IPS DF 6.9 (cell line): ENCODE measurements at regions not wholly inside any gene's neighbourhood (a gene's known extent, or its start where the extent isn't known, plus 50 kb on each side); places are given as distances from the start of the nearest gene placed in this dataset.
"Not testable (repeated sequence)": the region's sequence is repeated elsewhere in the genome, so short reads cannot be mapped to it uniquely, and the experiment has no call there.

Experiments
- DNase-seq: peaks from one replicate; pipeline ENCODE4 v3.0.0-alpha.2; 2013; ENCODE audit warnings: low read depth, low spot score
- H3K27ac ChIP-seq: one replicate; pipeline ENCODE4 v1.5.1; 2013; ENCODE audit warnings: low read length, control low read depth
- H3K27me3 ChIP-seq: 2 replicates; pipeline ENCODE4 v1.6.1; 2013; ENCODE audit warnings: mild to moderate bottlenecking, low read length; ENCODE audit not compliant: control insufficient read depth, insufficient read depth
- H3K36me3 ChIP-seq: 2 replicates; pipeline ENCODE4 v1.6.1; 2013; ENCODE audit warnings: low read length; ENCODE audit not compliant: control insufficient read depth, insufficient read depth
- H3K4me1 ChIP-seq: 2 replicates; pipeline ENCODE4 v1.6.1; 2013; ENCODE audit warnings: low read length; ENCODE audit not compliant: control insufficient read depth, insufficient read depth
- H3K4me3 ChIP-seq: 2 replicates; pipeline ENCODE4 v1.5.1; 2013; ENCODE audit warnings: mild to moderate bottlenecking, low read length
- H3K9me3 ChIP-seq: 2 replicates; pipeline ENCODE4 v1.6.1; 2013; ENCODE audit warnings: low read length, inconsistent platforms; ENCODE audit not compliant: control insufficient read depth, insufficient read depth
- WGBS: extraction: QIAGEN DNeasy Blood & Tissue Kit; methylation state at CpG from one replicate; pipeline ENCODE4 v1.1.7; 2013; ENCODE audit warnings: mixed read lengths, missing lambda C conversion rate; ENCODE audit not compliant: insufficient read length, insufficient coverage; 5-methylcytosine and 5-hydroxymethylcytosine counted together

GRCh38 chr4:126630230-126630629 lies 1002.5 kb upstream of the INTU start:
- no CpG with 5 or more reads among the region's 5 CpGs for WGBS

GRCh38 chr4:126633306-126633705 lies 999.5 kb upstream of the INTU start:
- no peaks in the 10 kb centered on the region for H3K9me3 ChIP-seq
- DNase-seq = no peak
- no peak overlapping the region for H3K4me3 ChIP-seq
- H3K4me1 ChIP-seq = no peaks in the 10 kb centered on the region
- no peaks in the 10 kb centered on the region for H3K27me3 ChIP-seq
- H3K27ac ChIP-seq = no peak overlapping the region
- no CpG with 5 or more reads among the region's 2 CpGs for WGBS
- no peaks in the 10 kb centered on the region for H3K36me3 ChIP-seq

More at GRCh38 chr4:126630230-126630629, 1002.5 kb upstream of the INTU start:
- no peaks in the 10 kb centered on the region for H3K36me3 ChIP-seq
- H3K4me1 ChIP-seq = no peaks in the 10 kb centered on the region
- H3K9me3 ChIP-seq = no peaks in the 10 kb centered on the region
- H3K4me3 ChIP-seq = no peak overlapping the region
- no peak for DNase-seq
- H3K27ac ChIP-seq = no peak overlapping the region
- no peaks in the 10 kb centered on the region for H3K27me3 ChIP-seq

GRCh38 chr4:126637706-126638105 lies 995.1 kb upstream of the INTU start:
- WGBS = 100% methylated on average over 1 of the region's 3 CpGs
- no peaks in the 10 kb centered on the region for H3K27me3 ChIP-seq
- no peaks in the 10 kb centered on the region for H3K36me3 ChIP-seq
- H3K9me3 ChIP-seq = no peaks in the 10 kb centered on the region
- H3K4me3 ChIP-seq = no peak overlapping the region
- H3K4me1 ChIP-seq = no peaks in the 10 kb centered on the region
- no peak overlapping the region for H3K27ac ChIP-seq
- DNase-seq = no peak

GRCh38 chr4:126647320-126647719 lies 985.4 kb upstream of the INTU start:
- no peak for DNase-seq
- WGBS = no CpG with 5 or more reads among the region's 3 CpGs

GRCh38 chr4:126647756-126648397 lies 984.9 kb upstream of the INTU start:
- no peaks in the 10 kb centered on the region for H3K9me3 ChIP-seq

More at GRCh38 chr4:126647320-126647719, 985.4 kb upstream of the INTU start:
- no peaks in the 10 kb centered on the region for H3K36me3 ChIP-seq
- no peak overlapping the region for H3K4me3 ChIP-seq
- no peaks in the 10 kb centered on the region for H3K4me1 ChIP-seq
- no peak overlapping the region for H3K27ac ChIP-seq
- no peaks in the 10 kb centered on the region for H3K27me3 ChIP-seq
- H3K9me3 ChIP-seq = no peaks in the 10 kb centered on the region

GRCh38 chr4:126658411-126658810 lies 974.3 kb upstream of the INTU start:
- no peak overlapping the region for H3K4me3 ChIP-seq
- H3K4me1 ChIP-seq = no peaks in the 10 kb centered on the region
- WGBS = no CpG with 5 or more reads among the region's 1 CpG
- no peak for DNase-seq
- no peaks in the 10 kb centered on the region for H3K36me3 ChIP-seq
- no peaks in the 10 kb centered on the region for H3K27me3 ChIP-seq
- H3K27ac ChIP-seq = no peak overlapping the region
- no peaks in the 10 kb centered on the region for H3K9me3 ChIP-seq

More at GRCh38 chr4:126647756-126648397, 984.9 kb upstream of the INTU start:
- H3K4me1 ChIP-seq = no peaks in the 10 kb centered on the region
- H3K36me3 ChIP-seq = no peaks in the 10 kb centered on the region
- no peak for DNase-seq
- WGBS = no CpG with 5 or more reads among the region's 3 CpGs
- no peak overlapping the region for H3K4me3 ChIP-seq
- H3K27me3 ChIP-seq = no peaks in the 10 kb centered on the region
- H3K27ac ChIP-seq = no peak overlapping the region

- no peak overlapping the region for H3K27ac ChIP-seq
- no peaks in the 10 kb centered on the region for H3K27me3 ChIP-seq
- no peaks in the 10 kb centered on the region for H3K36me3 ChIP-seq
- no peaks in the 10 kb centered on the region for H3K9me3 ChIP-seq
- H3K4me1 ChIP-seq = no peaks in the 10 kb centered on the region
- no peak overlapping the region for H3K4me3 ChIP-seq
- no peak for DNase-seq
Observed at GRCh38 chr4:126661194-126661593, 971.6 kb upstream of the INTU start.

- no peaks in the 10 kb centered on the region for H3K4me1 ChIP-seq
- no CpG with 5 or more reads among the region's 1 CpG for WGBS
- no peaks in the 10 kb centered on the region for H3K27me3 ChIP-seq
- H3K9me3 ChIP-seq = no peaks in the 10 kb centered on the region
- H3K36me3 ChIP-seq = no peaks in the 10 kb centered on the region
- no peak overlapping the region for H3K4me3 ChIP-seq
- DNase-seq = no peak
- H3K27ac ChIP-seq = no peak overlapping the region
Observed at GRCh38 chr4:126664839-126665238, 967.9 kb upstream of the INTU start.

GRCh38 chr4:126670038-126670437 lies 962.7 kb upstream of the INTU start:
- H3K9me3 ChIP-seq, H3K4me3 ChIP-seq, H3K27me3 ChIP-seq, DNase-seq, H3K27ac ChIP-seq, H3K4me1 ChIP-seq, H3K36me3 ChIP-seq: not testable (repeated sequence)
- WGBS = no CpG with 5 or more reads among the region's 5 CpGs

- WGBS = no CpG with 5 or more reads among the region's 2 CpGs
Observed at GRCh38 chr4:126678618-126679017, 954.1 kb upstream of the INTU start.

GRCh38 chr4:126679303-126679702 lies 953.5 kb upstream of the INTU start:
- no peaks in the 10 kb centered on the region for H3K36me3 ChIP-seq
- no peak overlapping the region for H3K4me3 ChIP-seq
- H3K27me3 ChIP-seq = no peaks in the 10 kb centered on the region
- no peak for DNase-seq
- WGBS = no CpG with 5 or more reads among the region's 2 CpGs
- H3K4me1 ChIP-seq = no peaks in the 10 kb centered on the region
- H3K9me3 ChIP-seq = no peaks in the 10 kb centered on the region
- H3K27ac ChIP-seq = no peak overlapping the region

More at GRCh38 chr4:126678618-126679017, 954.1 kb upstream of the INTU start:
- Histone ChIP-seq H3K27ac (no peak overlapping the region), H3K9me3 (no peaks in the 10 kb centered on the region), H3K27me3 (no peaks in the 10 kb centered on the region), H3K4me3 (no peak overlapping the region), H3K4me1 (no peaks in the 10 kb centered on the region), H3K36me3 (no peaks in the 10 kb centered on the region)
- no peak for DNase-seq
